ENCODE measurements at regions not wholly inside any gene's neighbourhood (a gene's known extent, or its start where the extent isn't known, plus 50 kb on each side); places are given as distances from the start of the nearest gene placed in this dataset.

DNA sequence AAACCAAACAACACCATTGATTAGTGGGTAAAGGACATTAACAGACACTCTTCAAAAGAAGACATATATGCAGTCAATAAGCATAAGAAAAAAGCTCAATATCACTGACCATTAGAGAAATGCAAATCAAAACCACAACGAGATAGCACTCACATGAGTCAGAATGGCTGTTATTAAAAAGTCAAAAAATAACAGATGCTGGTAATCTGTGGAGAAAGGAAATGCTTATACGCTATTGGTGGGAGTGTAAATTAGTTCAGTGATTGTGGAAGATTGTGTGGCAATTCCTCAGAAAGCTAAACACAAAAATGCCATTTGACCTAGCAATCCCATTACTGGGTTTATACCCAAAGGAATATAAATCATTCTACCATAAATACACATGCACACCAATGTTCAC, 182.6 kb downstream of the TRPC6 start:
- Histone ChIP-seq H3K9me3 (replicated peaks; ENCODE audit: control insufficient read depth, insufficient read depth, low read length) (no peaks in the 10 kb centered on the region), H4K20me1 (replicated peaks; ENCODE audit: control insufficient read depth, extremely low read depth, insufficient read depth, low read length) (no peaks in the 10 kb centered on the region), H3K79me2 (ENCODE audit: control insufficient read depth, insufficient read depth, low read length) (no peaks in the 10 kb centered on the region), H2AFZ (ENCODE audit: low read depth, low read length) (no peak overlapping the region), H3K27me3 (ENCODE audit: control insufficient read depth in 2 of 2, insufficient read depth in 2 of 2, low read length in 2 of 2) (no peaks in the 10 kb centered on the region), H3K4me3 (replicated peaks in 1 of 3; ENCODE audit: insufficient read depth in 1 of 3, low read depth in 1 of 3, low read length in 3 of 3) (no peak overlapping the region), H3K36me3 (ENCODE audit: control insufficient read depth in 2 of 2, extremely low read depth in 1 of 2, insufficient read depth in 2 of 2, low read length in 2 of 2) (no peaks in the 10 kb centered on the region), H3K9ac (replicated peaks; ENCODE audit: extremely low read depth, insufficient read depth, low read length) (no peak overlapping the region), H3K9me1 (replicated peaks; ENCODE audit: control insufficient read depth, extremely low read depth, insufficient read depth, low read length) (no peaks in the 10 kb centered on the region), H3K4me2 (ENCODE audit: insufficient read depth, low read length) (no peak overlapping the region), H3K4me1 (ENCODE audit: control insufficient read depth, extremely low read depth, insufficient read depth, low read length) (no peaks in the 10 kb centered on the region), H3K27ac (ENCODE audit: insufficient read depth, low read depth, low read length) (no peak overlapping the region)
- intact Hi-C loops (cut with micrococcal nuclease), result no loop called here
- dilution Hi-C loops (cut with MboI; ENCODE audit: extremely low pct_ligation_motif_present, low sequenced_read_pairs), result no loop called here
- CTCF ChIA-PET, result no interaction called here
- POLR2A ChIA-PET, result no interaction called here
- no peak for TF ChIP-seq MYC (IDR thresholded peaks at IDR 0.05; ENCODE audit: low read depth, low read length)
- no peak for TF ChIP-seq GATA2 (IDR thresholded peaks at IDR 0.05; ENCODE audit: insufficient read depth, insufficient read length, low read depth, low read length)
- TF ChIP-seq, protein P1, sequence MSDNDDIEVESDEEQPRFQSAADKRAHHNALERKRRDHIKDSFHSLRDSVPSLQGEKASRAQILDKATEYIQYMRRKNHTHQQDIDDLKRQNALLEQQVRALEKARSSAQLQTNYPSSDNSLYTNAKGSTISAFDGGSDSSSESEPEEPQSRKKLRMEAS (IDR thresholded peaks at IDR 0.05; ENCODE audit: insufficient read depth, insufficient read length), result no peak
- TF ChIP-seq FOS (IDR thresholded peaks at IDR 0.05; ENCODE audit: borderline replicate concordance, insufficient read depth, low read length), result no peak
- TF ChIP-seq, protein P2, sequence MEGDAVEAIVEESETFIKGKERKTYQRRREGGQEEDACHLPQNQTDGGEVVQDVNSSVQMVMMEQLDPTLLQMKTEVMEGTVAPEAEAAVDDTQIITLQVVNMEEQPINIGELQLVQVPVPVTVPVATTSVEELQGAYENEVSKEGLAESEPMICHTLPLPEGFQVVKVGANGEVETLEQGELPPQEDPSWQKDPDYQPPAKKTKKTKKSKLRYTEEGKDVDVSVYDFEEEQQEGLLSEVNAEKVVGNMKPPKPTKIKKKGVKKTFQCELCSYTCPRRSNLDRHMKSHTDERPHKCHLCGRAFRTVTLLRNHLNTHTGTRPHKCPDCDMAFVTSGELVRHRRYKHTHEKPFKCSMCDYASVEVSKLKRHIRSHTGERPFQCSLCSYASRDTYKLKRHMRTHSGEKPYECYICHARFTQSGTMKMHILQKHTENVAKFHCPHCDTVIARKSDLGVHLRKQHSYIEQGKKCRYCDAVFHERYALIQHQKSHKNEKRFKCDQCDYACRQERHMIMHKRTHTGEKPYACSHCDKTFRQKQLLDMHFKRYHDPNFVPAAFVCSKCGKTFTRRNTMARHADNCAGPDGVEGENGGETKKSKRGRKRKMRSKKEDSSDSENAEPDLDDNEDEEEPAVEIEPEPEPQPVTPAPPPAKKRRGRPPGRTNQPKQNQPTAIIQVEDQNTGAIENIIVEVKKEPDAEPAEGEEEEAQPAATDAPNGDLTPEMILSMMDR (IDR thresholded peaks at IDR 0.05; ENCODE audit: extremely low read depth in 1 of 2, insufficient read depth in 1 of 2, low read depth in 1 of 2, low read length in 2 of 2), result no peak
- TF ChIP-seq POLR2A (IDR thresholded peaks at IDR 0.05; ENCODE audit: low read depth, low read length), result no peak
- TF ChIP-seq JUN (IDR thresholded peaks at IDR 0.05; ENCODE audit: borderline replicate concordance, insufficient read depth, insufficient read length, low read depth), result no peak
- no peak for TF ChIP-seq POLR2AphosphoS5 (IDR thresholded peaks at IDR 0.05; ENCODE audit: insufficient read depth, low read depth, low read length)
- no peak for TF ChIP-seq EZH2 (IDR thresholded peaks at IDR 0.05; ENCODE audit: borderline replicate concordance, low read depth, low read length, severe bottlenecking)
- FAIRE-seq, result no peak
- BruUV-seq (replicated peaks), result no TSS peak
- DNase-seq (ENCODE audit: low read depth, low spot score), result no peak
